Dedifferentiated amniotic fluid mesenchymal stem cell (primary cell): ENCODE measurements at regions not wholly inside any gene's neighbourhood (a gene's known extent, or its start where the extent isn't known, plus 50 kb on each side); places are given as distances from the start of the nearest gene placed in this dataset.
A peak's percentile ranks its signal among the peaks of the same experiment; 100 is the strongest.
"Not testable (repeated sequence)": the region's sequence is repeated elsewhere in the genome, so short reads cannot be mapped to it uniquely, and the experiment has no call there.

ENCODE experiments used
- DNase-seq: peaks from one replicate; pipeline ENCODE4 v3.0.0-alpha.2; 2016; ENCODE audit errors: extremely low spot score

GRCh38 chr3:176328666-176329065 lies 868.6 kb downstream of the TBL1XR1 start:
- DNase-seq, result no peak

- DNase-seq, result no peak
Observed at GRCh38 chr3:176328198-176328597, 869.1 kb downstream of the TBL1XR1 start.

GRCh38 chr3:176326894-176327490 lies 870.3 kb downstream of the TBL1XR1 start:
- DNase-seq, result not testable (repeated sequence)

GRCh38 chr3:176321532-176321931 lies 875.8 kb downstream of the TBL1XR1 start:
- not testable (repeated sequence) for DNase-seq

GRCh38 chr3:176321099-176321498 lies 876.2 kb downstream of the TBL1XR1 start:
- no peak for DNase-seq

GRCh38 chr3:176313426-176313825 lies 883.9 kb downstream of the TBL1XR1 start:
- DNase-seq, result no peak

- DNase-seq, result no peak
Observed at GRCh38 chr3:176310641-176311040, 886.6 kb downstream of the TBL1XR1 start.

GRCh38 chr3:176302271-176302670 lies 895.0 kb downstream of the TBL1XR1 start:
- DNase-seq, result no peak

- DNase-seq, result peak; percentile 15
Observed at GRCh38 chr3:176296066-176296597, 901.1 kb downstream of the TBL1XR1 start.

- DNase-seq, result no peak
Observed at GRCh38 chr3:176293276-176293675, 904.0 kb downstream of the TBL1XR1 start.

- peak; percentile 35 for DNase-seq
Observed at GRCh38 chr3:176286476-176287085, 910.7 kb downstream of the TBL1XR1 start.

- DNase-seq, result no peak
Observed at GRCh38 chr3:176275538-176275937, 921.7 kb downstream of the TBL1XR1 start.

- DNase-seq, result no peak
Observed at GRCh38 chr3:176275113-176275512, 922.2 kb downstream of the TBL1XR1 start.

- DNase-seq, result no peak
Observed at GRCh38 chr3:176274161-176274560, 923.1 kb downstream of the TBL1XR1 start.

- no peak for DNase-seq
Observed at GRCh38 chr3:176262071-176262470, 935.2 kb downstream of the TBL1XR1 start.

GRCh38 chr3:176247191-176247590 lies 950.1 kb downstream of the TBL1XR1 start:
- no peak for DNase-seq

- DNase-seq, result no peak
Observed at GRCh38 chr3:176219970-176220369, 977.3 kb downstream of the TBL1XR1 start.

- no peak for DNase-seq
Observed at GRCh38 chr3:176214758-176215157, 982.5 kb downstream of the TBL1XR1 start.

GRCh38 chr3:176213314-176213713 lies 984.0 kb downstream of the TBL1XR1 start:
- not testable (repeated sequence) for DNase-seq

GRCh38 chr3:176208915-176209314 lies 988.4 kb downstream of the TBL1XR1 start:
- no peak for DNase-seq

- no peak for DNase-seq
Observed at GRCh38 chr3:176208283-176208682, 989.0 kb downstream of the TBL1XR1 start.

GRCh38 chr3:176206809-176207208 lies 990.5 kb downstream of the TBL1XR1 start:
- DNase-seq, result no peak

- no peak for DNase-seq
Observed at GRCh38 chr3:176202652-176203051, 994.6 kb downstream of the TBL1XR1 start.
